ENCODE measurements at regions not wholly inside any gene's neighbourhood (a gene's known extent, or its start where the extent isn't known, plus 50 kb on each side); places are given as distances from the start of the nearest gene placed in this dataset.

DNA sequence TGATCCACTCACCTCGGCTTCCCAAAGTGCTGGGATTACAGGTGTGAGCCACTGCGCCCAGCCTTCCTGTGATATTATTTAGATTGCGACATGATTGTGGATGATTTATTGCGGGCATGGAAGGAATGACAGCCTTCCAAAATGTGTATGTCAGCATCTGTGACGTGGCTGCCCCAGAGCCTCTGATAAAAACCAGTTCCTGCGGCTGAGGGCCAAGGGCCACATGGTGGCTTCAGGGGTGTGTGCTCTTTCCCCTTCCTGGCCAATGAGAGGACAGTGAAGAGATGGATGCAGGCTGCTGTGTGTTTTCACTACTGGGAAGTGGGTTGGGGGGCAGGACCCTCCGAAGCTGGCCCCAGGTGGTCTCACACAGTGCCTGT lies 57.4 kb upstream of the HGFAC start:
- TF ChIP-seq, protein P1, sequence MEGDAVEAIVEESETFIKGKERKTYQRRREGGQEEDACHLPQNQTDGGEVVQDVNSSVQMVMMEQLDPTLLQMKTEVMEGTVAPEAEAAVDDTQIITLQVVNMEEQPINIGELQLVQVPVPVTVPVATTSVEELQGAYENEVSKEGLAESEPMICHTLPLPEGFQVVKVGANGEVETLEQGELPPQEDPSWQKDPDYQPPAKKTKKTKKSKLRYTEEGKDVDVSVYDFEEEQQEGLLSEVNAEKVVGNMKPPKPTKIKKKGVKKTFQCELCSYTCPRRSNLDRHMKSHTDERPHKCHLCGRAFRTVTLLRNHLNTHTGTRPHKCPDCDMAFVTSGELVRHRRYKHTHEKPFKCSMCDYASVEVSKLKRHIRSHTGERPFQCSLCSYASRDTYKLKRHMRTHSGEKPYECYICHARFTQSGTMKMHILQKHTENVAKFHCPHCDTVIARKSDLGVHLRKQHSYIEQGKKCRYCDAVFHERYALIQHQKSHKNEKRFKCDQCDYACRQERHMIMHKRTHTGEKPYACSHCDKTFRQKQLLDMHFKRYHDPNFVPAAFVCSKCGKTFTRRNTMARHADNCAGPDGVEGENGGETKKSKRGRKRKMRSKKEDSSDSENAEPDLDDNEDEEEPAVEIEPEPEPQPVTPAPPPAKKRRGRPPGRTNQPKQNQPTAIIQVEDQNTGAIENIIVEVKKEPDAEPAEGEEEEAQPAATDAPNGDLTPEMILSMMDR (IDR thresholded peaks at IDR 0.05), result no peak
- TF ChIP-seq, protein P2, sequence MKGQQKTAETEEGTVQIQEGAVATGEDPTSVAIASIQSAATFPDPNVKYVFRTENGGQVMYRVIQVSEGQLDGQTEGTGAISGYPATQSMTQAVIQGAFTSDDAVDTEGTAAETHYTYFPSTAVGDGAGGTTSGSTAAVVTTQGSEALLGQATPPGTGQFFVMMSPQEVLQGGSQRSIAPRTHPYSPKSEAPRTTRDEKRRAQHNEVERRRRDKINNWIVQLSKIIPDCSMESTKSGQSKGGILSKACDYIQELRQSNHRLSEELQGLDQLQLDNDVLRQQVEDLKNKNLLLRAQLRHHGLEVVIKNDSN (IDR thresholded peaks at IDR 0.05; ENCODE audit: borderline replicate concordance, low read depth), result no peak
- TF ChIP-seq SIN3A (IDR thresholded peaks at IDR 0.05; ENCODE audit: borderline replicate concordance, low read depth, low read length), result no peak
- no peak for TF ChIP-seq POLR2AphosphoS5 (IDR thresholded peaks at IDR 0.05; ENCODE audit: low read depth, low read length)
- TF ChIP-seq, protein P3, sequence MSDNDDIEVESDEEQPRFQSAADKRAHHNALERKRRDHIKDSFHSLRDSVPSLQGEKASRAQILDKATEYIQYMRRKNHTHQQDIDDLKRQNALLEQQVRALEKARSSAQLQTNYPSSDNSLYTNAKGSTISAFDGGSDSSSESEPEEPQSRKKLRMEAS (IDR thresholded peaks at IDR 0.05; ENCODE audit: low read depth), result no peak
- TF ChIP-seq, protein P4, sequence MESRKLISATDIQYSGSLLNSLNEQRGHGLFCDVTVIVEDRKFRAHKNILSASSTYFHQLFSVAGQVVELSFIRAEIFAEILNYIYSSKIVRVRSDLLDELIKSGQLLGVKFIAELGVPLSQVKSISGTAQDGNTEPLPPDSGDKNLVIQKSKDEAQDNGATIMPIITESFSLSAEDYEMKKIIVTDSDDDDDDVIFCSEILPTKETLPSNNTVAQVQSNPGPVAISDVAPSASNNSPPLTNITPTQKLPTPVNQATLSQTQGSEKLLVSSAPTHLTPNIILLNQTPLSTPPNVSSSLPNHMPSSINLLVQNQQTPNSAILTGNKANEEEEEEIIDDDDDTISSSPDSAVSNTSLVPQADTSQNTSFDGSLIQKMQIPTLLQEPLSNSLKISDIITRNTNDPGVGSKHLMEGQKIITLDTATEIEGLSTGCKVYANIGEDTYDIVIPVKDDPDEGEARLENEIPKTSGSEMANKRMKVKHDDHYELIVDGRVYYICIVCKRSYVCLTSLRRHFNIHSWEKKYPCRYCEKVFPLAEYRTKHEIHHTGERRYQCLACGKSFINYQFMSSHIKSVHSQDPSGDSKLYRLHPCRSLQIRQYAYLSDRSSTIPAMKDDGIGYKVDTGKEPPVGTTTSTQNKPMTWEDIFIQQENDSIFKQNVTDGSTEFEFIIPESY (IDR thresholded peaks at IDR 0.05; ENCODE audit: borderline replicate concordance, low read depth), result no peak
- TF ChIP-seq FOXM1 (IDR thresholded peaks at IDR 0.05; ENCODE audit: low read depth), result no peak
- TF ChIP-seq TEAD4 (IDR thresholded peaks at IDR 0.05; ENCODE audit: borderline replicate concordance, insufficient read depth), result no peak
- TF ChIP-seq EZH2phosphoT487 (IDR thresholded peaks at IDR 0.05; ENCODE audit: borderline replicate concordance, low read depth), result no peak

All from SK-N-SH (cell line).